Heart left ventricle (tissue), 13 donors: ENCODE measurements at regions not wholly inside any gene's neighbourhood (a gene's known extent, or its start where the extent isn't known, plus 50 kb on each side); places are given as distances from the start of the nearest gene placed in this dataset.

Source experiments
- CTCF ChIP-seq, 12 donors: fragments of 200-600 bp; sonication (generic) in 4 of 12; IDR thresholded peaks; one replicate each; pipeline versions ENCODE4 v1.5.0 to v1.8.0; 2018 to 2022; ENCODE audit warnings: antibody characterized with exemption in 12 of 12, mild to moderate bottlenecking in 5 of 12
- POLR2A ChIP-seq, 2 donors: fragments of 450-650 bp; IDR thresholded peaks; one replicate each; pipeline ENCODE4 v1.6.1; 2017; ENCODE audit warnings: antibody characterized with exemption in 2 of 2, mild to moderate bottlenecking in 2 of 2, moderate library complexity in 2 of 2
- donor health status: ischemic (EF 13 %, LVEDD 7.1; RV severe dilation, severe dysfunction).
- donor health status: DM: no; HTN: yes; CAD: no.
- donor health status: DM: no; HTN: no; CAD: no.
- donor health status: ischemic (EF 25% LVEDD 6.9; RV normal size, moderate dysfunction).
- donor health status: ischemic (EF 25% LVEDD 5.7; RV mildly dilated, moderate dysfunction).
- donor health status: ischemic (EF 35%, LVEDD 5.7; RV mildly dilated, moderate dysfunction).
- donor health status: nonischemic (EF 11% LVEDD 7.7; RV severe dilation, severe dysfunction).
- donor health status: DM: yes; HTN: yes; CAD: no.
- donor health status: PGD.
- donor health status: ischemic (EF 29% LVEDD 5.4; RV normal size, mild dysfunction).
- donor health status: nonischemic (EF 23%, LVEDD 6.1; RV moderate dilation, normal function).

GRCh38 chr3:190738636-190739155 is 123.8 kb downstream of the GMNC start:
- TF ChIP-seq CTCF (IDR thresholded peaks at IDR 0.05) (no peak), POLR2A (IDR thresholded peaks at IDR 0.05) (no peak)
